Testis (tissue), 2 donors: ENCODE measurements at regions not wholly inside any gene's neighbourhood (a gene's known extent, or its start where the extent isn't known, plus 50 kb on each side); places are given as distances from the start of the nearest gene placed in this dataset.

Experiments
- POLR2A ChIP-seq: fragments of 450-650 bp; IDR thresholded peaks from one replicate; pipeline ENCODE4 v1.6.1; 2017; ENCODE audit warnings: antibody characterized with exemption, mild to moderate bottlenecking, moderate library complexity
- TF ChIP-seq, protein P1 (sequence below), 3 experiments: fragments of 450-650 bp in 2 of 3; fragments of 200-600 bp in 1 of 3; sonication (generic) in 1 of 3; IDR thresholded peaks; one replicate each; pipeline ENCODE4 v1.5.1; 2016 to 2019; ENCODE audit warnings: antibody characterized with exemption in 3 of 3, mild to moderate bottlenecking in 2 of 3, moderate library complexity in 1 of 3

DNA sequence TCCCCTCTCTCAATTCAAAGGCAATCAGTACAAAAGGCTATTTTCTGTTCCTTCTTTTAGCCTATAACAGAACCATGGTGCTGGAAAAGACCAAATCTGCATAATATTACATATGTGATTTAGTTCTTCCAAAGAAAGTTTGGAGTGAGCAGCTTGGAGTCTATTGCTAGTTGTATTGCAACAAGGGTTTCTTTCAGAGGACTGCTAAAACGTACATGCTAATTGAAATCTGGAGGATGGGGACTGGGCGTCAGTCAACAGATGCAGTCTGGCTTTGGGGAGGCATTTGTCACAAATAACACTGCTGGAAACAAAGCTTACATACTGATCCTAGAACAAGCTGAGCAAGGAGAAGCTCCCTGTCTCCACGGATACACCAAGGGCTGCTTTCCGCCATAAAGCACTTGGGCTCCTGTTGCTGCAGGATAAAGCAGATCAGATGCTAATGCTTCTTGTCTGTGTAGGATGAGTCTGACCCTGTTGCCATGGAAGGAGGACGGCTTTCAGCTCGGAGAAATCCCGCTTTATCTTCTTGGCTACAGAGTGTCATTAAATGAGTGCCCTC is 883.5 kb downstream of the SORCS1 start:
- TF ChIP-seq POLR2A = no peak
- TF ChIP-seq, protein P1, sequence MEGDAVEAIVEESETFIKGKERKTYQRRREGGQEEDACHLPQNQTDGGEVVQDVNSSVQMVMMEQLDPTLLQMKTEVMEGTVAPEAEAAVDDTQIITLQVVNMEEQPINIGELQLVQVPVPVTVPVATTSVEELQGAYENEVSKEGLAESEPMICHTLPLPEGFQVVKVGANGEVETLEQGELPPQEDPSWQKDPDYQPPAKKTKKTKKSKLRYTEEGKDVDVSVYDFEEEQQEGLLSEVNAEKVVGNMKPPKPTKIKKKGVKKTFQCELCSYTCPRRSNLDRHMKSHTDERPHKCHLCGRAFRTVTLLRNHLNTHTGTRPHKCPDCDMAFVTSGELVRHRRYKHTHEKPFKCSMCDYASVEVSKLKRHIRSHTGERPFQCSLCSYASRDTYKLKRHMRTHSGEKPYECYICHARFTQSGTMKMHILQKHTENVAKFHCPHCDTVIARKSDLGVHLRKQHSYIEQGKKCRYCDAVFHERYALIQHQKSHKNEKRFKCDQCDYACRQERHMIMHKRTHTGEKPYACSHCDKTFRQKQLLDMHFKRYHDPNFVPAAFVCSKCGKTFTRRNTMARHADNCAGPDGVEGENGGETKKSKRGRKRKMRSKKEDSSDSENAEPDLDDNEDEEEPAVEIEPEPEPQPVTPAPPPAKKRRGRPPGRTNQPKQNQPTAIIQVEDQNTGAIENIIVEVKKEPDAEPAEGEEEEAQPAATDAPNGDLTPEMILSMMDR (IDR thresholded peaks at IDR 0.05) = no peak
